ENCODE measurements at regions not wholly inside any gene's neighbourhood (a gene's known extent, or its start where the extent isn't known, plus 50 kb on each side); places are given as distances from the start of the nearest gene placed in this dataset.

DNA sequence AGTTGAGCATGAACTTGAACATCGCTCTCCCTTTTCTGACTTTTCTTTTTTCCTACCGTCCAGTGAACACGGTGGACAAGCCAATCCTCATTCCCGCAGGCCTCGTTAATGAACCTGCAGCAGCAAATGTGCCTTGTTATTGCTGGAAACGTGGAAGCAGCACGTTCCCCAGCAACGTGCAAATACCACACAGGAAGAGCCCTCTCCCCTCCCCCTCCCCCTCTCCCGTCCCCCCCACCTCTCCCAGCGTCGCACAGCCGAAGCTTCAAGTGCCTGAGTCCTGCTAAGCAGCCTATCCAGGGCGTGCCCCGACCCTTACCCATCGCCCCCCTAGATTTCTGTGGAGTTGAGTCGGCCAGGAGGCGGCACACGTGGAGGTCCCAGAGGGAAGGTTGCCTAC is 219.9 kb downstream of the BCOR start:
- TF ChIP-seq RCOR1 (IDR thresholded peaks at IDR 0.05; ENCODE audit: insufficient replicate concordance, low read length) (no peak), MXI1 (IDR thresholded peaks at IDR 0.05; ENCODE audit: borderline replicate concordance, low read depth, low read length) (no peak), POLR2A (IDR thresholded peaks at IDR 0.05; ENCODE audit: low read depth, low read length) (no peak), BHLHE40 (IDR thresholded peaks at IDR 0.05; ENCODE audit: low read depth, low read length) (no peak), RFX5 (IDR thresholded peaks at IDR 0.05; ENCODE audit: low read depth, low read length) (no peak), RAD21 (IDR thresholded peaks at IDR 0.05; ENCODE audit: low read length) (no peak), SMC3 (IDR thresholded peaks at IDR 0.05; ENCODE audit: low read depth, low read length) (no peak), CHD1 (IDR thresholded peaks at IDR 0.05; ENCODE audit: low read depth, low read length) (no peak), MAZ (IDR thresholded peaks at IDR 0.05; ENCODE audit: borderline replicate concordance, low read depth, low read length) (no peak), FOS (IDR thresholded peaks at IDR 0.05; ENCODE audit: low read depth, low read length) (no peak), MAFK (IDR thresholded peaks at IDR 0.05; ENCODE audit: low read depth, low read length) (no peak)
- TF ChIP-seq, protein P1, sequence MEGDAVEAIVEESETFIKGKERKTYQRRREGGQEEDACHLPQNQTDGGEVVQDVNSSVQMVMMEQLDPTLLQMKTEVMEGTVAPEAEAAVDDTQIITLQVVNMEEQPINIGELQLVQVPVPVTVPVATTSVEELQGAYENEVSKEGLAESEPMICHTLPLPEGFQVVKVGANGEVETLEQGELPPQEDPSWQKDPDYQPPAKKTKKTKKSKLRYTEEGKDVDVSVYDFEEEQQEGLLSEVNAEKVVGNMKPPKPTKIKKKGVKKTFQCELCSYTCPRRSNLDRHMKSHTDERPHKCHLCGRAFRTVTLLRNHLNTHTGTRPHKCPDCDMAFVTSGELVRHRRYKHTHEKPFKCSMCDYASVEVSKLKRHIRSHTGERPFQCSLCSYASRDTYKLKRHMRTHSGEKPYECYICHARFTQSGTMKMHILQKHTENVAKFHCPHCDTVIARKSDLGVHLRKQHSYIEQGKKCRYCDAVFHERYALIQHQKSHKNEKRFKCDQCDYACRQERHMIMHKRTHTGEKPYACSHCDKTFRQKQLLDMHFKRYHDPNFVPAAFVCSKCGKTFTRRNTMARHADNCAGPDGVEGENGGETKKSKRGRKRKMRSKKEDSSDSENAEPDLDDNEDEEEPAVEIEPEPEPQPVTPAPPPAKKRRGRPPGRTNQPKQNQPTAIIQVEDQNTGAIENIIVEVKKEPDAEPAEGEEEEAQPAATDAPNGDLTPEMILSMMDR (conservative IDR thresholded peaks at IDR 0.05; ENCODE audit: low read depth, low read length) = no peak
- TF ChIP-seq, protein P2, sequence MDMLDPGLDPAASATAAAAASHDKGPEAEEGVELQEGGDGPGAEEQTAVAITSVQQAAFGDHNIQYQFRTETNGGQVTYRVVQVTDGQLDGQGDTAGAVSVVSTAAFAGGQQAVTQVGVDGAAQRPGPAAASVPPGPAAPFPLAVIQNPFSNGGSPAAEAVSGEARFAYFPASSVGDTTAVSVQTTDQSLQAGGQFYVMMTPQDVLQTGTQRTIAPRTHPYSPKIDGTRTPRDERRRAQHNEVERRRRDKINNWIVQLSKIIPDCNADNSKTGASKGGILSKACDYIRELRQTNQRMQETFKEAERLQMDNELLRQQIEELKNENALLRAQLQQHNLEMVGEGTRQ (IDR thresholded peaks at IDR 0.05; ENCODE audit: low read depth, low read length) = no peak
- TF ChIP-seq, protein P3, sequence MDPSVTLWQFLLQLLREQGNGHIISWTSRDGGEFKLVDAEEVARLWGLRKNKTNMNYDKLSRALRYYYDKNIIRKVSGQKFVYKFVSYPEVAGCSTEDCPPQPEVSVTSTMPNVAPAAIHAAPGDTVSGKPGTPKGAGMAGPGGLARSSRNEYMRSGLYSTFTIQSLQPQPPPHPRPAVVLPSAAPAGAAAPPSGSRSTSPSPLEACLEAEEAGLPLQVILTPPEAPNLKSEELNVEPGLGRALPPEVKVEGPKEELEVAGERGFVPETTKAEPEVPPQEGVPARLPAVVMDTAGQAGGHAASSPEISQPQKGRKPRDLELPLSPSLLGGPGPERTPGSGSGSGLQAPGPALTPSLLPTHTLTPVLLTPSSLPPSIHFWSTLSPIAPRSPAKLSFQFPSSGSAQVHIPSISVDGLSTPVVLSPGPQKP (IDR thresholded peaks at IDR 0.05; ENCODE audit: borderline replicate concordance, low read depth, low read length) = no peak

All from IMR-90 (cell line).